Omental fat pad (tissue), 3 donors: ENCODE measurements at regions not wholly inside any gene's neighbourhood (a gene's known extent, or its start where the extent isn't known, plus 50 kb on each side); places are given as distances from the start of the nearest gene placed in this dataset.

Experiments
- ATAC-seq: fragments of 150-250 bp; one replicate; pipeline ENCODE4 v1.9.1; 2016; ENCODE audit warnings: mild to moderate bottlenecking, moderate library complexity; ENCODE audit not compliant: low FRiP score
- DNase-seq: peaks from one replicate; pipeline ENCODE4 v3.0.0-alpha.2; 2019; ENCODE audit warnings: low spot score
- CTCF ChIP-seq, 3 donors: fragments of 450-650 bp; IDR thresholded peaks; one replicate each; pipeline ENCODE4 v1.5.1; 2016 to 2017; ENCODE audit warnings: antibody characterized with exemption in 3 of 3, mild to moderate bottlenecking in 3 of 3, moderate library complexity in 2 of 3

- TF ChIP-seq CTCF (IDR thresholded peaks at IDR 0.05) = no peak
- DNase-seq (no peak), ATAC-seq (no peak)
Measured at GRCh38 chr3:194830978-194831377, 145.3 kb downstream of the FAM43A start.

GRCh38 chr3:194832346-194833104, 146.8 kb downstream of the FAM43A start:
- ATAC-seq (no peak), DNase-seq (no peak)
- TF ChIP-seq CTCF (IDR thresholded peaks at IDR 0.05) = no peak

- DNase-seq (no peak), ATAC-seq (no peak)
- TF ChIP-seq CTCF (IDR thresholded peaks at IDR 0.05) = no peak
Measured at GRCh38 chr3:194833114-194833910, 147.6 kb downstream of the FAM43A start.

GRCh38 chr3:194836661-194837060, 151.0 kb downstream of the FAM43A start:
- ATAC-seq = no peak
- no peak for TF ChIP-seq CTCF (IDR thresholded peaks at IDR 0.05)
- DNase-seq = no peak

GRCh38 chr3:194837457-194838127, 151.9 kb downstream of the FAM43A start:
- ATAC-seq (no peak), DNase-seq (no peak)
- TF ChIP-seq CTCF (IDR thresholded peaks at IDR 0.05) = no peak

- TF ChIP-seq CTCF (IDR thresholded peaks at IDR 0.05) = no peak
- ATAC-seq (no peak), DNase-seq (no peak)
Measured at GRCh38 chr3:194838236-194838635, 152.6 kb downstream of the FAM43A start.
